Non-pigmented ciliary epithelial cell (primary cell): ENCODE measurements at regions not wholly inside any gene's neighbourhood (a gene's known extent, or its start where the extent isn't known, plus 50 kb on each side); places are given as distances from the start of the nearest gene placed in this dataset.

Experiments
- DNase-seq: peaks from one replicate; pipeline ENCODE4 v3.0.0-alpha.2; 2010; ENCODE audit warnings: low read depth

DNA sequence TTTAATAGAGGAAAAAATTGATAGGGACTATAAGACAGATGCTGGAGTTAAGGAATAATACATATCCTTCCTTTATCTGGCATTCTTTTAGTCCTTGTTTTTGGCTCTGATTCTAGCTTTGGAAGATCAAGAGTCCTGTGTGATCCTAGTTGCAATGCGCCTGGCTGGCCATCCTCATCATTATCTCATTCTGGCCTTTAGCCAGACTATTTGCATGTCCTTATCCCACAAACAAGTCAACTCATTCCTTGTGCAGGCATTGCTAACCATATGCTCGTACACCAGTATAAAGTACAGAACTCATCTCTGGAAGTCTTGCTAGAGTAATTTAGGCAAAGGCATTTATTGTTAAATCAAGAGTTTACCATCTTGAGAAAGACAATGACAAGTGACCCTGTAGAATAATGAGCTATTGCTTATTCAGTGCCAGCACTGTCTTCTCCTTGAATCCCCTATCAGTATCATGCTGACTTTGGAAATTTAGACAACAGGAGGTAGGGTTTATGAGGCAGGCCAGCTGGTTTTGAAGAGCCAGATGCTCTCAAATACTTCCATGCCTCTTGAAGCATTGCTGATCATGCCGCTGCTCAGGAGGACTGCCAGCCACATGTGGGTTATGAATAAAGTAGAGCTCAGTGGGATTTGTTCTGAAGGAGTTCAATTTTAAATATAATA, 1730.3 kb upstream of the TENM3 start:
- no peak for DNase-seq

DNA sequence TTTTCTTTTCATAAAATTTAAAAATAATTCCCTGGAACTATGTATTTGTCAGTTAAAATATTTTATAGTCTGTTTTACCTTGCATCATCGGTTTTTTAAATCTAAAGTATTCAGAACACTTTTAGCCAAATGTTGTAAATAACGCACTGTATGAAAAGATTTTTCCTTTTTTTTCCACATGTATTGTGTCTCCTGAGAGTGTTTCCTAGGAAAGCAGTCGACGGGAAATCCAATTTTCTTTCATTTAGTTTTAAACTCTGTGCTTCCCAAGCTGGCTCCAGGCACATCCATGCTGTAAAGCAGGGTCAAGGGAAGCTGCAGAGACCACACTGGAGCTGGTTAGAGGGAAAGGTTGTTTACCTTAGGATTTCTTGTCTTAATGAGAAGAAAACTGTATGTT, 1724.3 kb upstream of the TENM3 start:
- DNase-seq, result no peak

DNA sequence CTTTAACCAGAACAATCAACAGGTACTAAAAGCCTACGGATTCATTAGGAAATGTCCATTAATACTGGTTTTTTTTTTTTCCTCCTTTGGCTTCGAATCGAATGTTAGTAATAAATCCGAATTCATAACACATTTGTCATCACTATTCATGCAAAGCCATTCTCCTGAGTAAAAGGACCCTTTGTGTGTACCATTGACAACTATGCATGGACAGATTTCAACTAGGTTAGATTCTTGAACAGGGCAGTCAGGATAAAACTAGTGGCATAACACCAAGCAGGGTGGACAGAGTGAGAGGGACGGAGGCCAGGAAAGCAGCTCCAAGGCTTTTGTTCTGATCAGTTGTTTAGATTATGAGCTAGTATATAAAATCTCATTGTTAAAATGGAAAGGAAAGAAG, 1722.0 kb upstream of the TENM3 start:
- DNase-seq, result no peak

DNA sequence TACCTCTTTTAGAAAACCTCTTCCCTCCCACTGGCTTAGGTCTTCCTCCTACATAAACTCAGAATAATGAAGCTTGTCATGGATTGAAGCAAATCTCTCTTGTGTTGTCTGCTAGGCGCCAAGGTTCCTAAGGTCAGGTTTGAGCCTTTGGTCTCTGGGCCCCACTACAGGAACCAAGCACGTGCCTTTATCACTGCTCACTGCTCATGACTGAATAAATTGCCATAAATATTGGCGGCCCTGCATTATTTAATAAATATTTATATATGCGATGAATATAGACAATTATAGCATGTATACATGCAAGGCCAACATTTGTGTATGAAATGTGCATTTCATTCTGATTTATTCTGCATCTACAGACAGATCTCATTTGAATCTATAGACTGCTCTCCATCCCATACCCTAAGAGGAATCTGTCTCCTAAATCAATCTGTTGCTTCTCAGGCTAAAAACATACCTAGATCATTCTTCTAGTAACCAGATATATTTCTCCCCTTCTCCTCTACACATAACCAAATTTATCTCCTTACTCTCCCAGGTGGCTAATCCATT, 1717.6 kb upstream of the TENM3 start:
- no peak for DNase-seq

DNA sequence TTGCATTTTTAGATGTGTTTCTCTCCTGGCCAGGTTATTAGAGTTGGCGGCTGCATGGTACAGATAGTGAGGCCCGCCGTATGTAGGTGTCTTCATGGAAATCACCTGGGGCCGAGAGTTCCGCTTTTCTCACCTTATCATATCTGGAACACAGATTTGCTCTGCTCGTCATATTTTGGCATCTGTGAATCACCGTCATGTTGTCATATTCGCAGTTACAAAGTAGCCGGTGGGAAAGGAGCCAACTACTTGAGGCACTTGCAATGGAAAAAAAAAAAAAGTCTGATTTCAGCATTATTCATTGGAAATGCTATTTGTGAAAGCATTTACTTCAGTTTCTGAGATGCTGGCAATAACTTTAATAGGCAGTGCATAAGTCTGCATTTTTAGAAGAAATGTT, 1715.2 kb upstream of the TENM3 start:
- DNase-seq, result no peak

DNA sequence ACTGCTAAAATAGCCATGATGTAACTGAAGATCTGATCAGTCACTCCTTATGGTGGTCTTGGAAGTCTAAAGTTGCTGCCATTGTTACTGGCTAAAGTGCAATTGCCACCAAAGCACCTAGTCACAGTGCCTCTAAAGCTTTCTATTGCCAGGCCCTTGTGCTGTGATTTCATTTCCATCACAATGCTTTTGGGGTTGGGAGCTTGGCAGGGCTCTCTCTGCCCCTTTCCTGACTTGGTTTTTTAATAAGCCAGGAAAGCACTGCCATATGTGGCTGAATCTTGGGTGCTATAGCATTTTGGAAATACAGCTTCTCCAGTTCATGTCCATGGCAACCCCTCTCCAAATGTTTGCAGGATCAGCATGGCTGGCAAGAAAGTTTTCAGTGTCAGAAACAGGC, 1712.4 kb upstream of the TENM3 start:
- DNase-seq, result no peak

DNA sequence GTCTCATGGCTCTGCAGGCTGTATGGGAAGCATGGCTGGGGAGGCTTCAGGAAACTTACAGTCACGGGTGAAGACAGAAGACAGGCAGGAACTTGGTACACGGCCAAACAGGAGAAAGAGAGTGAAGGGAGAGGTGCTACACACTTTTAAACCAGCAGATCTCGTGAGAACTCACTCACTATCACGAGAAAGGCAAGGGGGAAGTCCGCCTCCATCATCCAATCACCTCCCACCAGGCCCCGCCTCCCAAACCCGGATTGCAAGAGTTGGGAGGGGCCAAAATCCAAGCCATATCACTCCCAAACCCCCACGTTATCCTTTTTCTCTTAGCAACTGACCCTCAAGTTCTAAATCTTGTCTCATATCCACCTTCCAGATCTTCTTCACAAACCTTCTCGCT, 1710.5 kb upstream of the TENM3 start:
- DNase-seq, result no peak

DNA sequence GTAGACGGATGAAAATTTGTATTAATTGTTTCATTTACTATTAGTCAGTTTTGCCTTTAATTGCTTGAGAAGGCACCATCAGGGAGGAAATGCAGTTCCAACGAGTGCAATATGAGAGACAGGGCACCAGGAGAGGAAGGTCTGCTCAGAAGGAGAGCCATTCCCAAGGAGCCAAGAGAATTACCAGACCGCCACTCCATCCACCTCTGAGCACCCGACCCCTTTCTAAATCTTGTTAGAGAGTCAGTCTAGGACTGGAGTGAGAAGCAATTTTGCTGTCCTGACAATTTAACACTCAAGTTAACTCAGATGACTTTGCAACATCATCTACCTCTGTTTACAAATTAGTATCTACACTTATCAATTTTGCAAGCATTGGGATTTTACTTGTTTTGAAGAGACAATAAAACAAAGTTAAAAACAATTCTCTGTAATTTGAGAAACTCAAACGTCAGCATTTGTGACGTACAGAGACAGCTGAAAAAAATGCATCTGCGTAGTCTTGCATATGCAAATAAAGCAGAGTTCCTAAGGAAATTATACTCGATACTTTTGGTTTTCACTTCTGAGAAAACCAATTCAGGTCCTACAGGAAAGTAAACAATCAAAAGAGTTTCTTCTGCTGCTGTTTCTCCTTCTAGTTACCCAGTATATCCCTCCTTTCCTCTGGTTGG, 1704.7 kb upstream of the TENM3 start:
- DNase-seq, result no peak

DNA sequence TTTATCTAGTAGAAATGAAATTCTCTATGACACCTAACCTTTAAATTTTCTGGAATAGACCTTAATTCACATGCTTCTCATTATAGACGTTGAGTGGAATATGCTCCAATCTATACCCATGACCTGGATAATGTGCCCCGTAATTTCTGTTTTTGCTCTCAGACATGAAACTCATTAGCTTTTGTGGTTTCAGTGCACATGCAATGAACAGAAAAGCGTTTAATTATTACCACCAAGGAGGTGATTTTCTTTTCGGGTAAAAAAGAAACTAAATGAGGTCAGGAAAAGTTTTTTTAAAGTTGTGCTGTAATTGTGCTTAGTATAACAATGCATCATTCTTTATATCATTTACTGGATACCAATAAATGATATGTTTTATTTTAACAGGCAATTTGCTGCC, 1703.9 kb upstream of the TENM3 start:
- no peak for DNase-seq

DNA sequence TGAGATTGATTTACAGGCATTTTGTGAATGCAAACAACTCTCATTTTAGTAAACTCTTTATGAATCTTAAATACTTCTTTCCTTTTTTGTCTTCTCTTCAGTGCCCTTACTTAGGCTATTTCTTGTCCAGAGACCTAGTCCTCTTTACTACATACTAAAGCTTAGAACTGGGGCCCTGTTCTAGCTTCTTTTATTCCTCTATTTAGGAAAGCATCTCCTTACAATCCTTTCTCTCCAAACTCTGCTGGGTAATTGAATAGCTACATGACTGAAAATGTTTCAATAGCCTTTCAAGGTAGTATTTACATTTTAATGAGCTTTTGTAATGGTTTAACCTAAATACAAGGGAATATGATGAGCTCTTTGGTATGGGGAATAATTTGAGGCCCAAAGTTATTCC, 1701.5 kb upstream of the TENM3 start:
- DNase-seq, result no peak

DNA sequence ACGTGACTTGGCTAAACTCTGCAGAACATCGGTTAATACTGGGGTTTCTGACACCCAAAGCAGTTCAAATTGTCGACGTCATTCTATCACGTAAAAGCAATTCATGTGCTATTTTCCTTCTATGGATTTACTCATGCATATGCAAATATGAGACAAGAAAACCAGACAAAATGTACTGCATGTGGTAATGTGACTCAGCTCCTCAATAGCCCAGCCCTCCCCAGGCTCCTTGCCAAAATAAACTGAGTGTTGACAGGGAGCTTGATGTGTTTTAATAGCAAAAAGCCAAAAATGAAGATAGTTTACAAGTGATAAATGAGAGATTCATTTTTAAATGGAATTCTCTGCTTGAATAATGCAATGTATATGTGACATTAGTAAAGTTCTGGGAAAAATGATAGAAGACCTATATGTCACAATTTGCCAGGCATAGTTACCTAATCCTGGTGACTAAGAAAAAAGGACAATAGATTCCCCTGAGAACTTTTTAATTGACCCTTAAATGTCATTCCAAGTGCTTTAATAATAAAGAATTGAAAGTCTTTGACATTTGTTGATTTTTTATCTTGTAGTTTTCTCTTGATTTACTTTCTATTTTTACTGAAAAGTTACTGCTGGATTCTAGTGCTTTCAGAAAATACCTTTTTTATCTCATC, 1700.6 kb upstream of the TENM3 start:
- DNase-seq, result peak; percentile 81

DNA sequence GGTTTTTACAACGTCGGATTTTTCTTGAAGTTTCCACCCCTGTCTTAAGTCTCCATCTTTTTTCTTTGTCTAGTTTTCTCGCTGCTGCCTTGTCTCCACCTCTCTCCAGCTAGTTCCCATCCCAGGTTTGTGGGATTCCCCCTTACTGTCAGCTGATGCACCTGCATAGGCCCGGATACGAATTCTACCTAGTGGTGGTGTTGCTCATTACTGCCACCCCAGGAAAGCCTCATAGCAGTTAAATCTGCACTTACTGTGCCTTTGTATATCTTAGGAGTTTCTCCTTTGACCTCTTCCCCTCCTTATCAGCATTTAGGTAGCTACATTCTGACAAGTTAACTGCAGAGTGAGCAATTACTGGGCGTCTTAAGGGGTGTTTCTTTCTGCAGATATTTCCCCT, 1693.1 kb upstream of the TENM3 start:
- no peak for DNase-seq

DNA sequence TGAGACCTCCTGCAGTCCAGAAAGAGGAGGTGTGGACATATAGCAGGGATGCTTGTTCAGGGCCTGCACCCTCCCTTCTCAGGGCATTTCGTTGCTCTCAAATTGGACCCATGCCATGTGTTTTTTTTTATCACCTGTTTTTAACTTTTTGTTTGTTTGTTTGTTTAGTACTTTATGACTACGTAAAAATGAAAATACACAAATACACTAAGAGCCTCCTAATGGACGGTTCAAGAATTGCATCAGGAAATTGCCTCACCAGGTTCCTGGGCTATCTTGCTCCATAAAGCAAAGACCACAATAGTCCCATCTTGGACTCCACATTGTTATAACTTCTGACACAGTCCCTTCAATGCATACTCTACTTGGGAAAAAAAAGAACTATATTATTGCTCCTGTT, 1685.9 kb upstream of the TENM3 start:
- no peak for DNase-seq

DNA sequence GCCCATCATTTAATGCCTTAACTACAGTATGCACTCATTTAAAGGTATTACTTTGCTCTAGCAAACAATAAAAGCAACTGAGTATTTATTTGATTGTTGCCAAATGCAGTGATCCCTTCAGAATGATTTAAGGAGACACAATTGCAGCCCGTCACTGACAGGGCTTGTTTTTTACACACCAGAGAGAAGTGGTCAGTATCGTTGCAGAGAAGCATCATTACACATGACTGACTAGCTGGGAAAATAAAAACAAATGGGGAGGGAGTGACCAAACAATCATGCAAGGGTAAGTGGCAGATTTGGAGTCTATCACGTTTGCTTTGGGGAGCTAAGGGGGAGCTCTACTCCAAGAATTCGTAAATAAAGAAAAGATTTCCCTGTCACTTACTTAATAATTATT, 1685.3 kb upstream of the TENM3 start:
- DNase-seq, result no peak

DNA sequence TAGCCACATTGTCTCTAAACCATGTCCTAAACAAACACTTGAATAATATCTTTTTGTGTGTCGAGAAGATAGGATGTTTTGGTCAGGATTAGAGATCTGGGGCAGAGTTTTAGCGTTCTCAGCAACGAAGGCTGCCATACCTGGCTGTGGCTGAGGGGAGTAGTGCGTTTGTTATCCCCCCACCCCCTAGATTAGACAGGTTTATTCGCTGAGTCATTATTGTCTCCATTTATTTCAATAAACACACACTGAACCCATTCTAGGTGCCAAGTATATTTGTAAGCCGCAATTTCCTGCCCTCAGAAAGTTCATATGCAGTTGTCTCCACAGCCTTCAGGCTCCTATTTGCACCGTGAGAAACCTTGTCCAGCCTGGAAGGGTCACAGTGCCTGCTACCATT, 1684.8 kb upstream of the TENM3 start:
- DNase-seq, result no peak

DNA sequence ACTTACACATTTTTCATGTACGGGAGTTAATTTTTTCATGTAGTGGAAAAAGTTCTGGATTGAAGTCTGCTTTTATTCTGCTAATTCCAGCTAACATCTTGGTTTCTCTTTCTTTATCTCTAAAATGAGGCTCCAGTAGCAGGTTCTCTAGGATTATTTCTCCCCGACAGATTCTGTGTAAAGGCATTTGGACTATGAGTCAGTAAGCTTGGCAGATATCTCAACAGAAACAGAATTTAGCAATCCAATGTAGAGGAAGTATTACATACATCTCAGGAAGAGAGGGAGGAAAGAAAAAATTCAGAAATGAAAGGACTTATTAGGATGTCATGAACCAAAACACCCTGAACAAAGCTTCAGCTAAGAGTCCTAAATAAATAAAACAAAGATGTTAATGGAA, 1682.3 kb upstream of the TENM3 start:
- peak; percentile 32 for DNase-seq

DNA sequence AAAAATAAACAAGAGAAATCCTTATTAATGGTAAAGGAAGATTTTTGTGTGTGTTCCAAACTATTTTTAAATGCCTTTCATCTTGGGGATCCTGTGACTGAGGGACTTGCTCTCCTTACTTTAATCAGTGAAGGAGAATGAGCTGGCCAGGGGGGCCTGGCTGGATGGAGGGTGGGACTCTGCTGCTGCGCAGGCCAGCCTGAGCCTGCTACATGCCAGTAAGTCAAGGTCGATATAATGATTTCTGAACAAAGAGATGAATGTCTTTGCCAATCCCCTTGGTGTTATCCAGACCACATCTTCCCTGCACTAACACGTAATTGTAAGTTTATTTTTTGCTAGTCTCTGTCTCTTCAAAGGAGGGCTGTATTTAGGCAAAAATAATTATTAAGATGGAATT, 1679.2 kb upstream of the TENM3 start:
- DNase-seq, result no peak

DNA sequence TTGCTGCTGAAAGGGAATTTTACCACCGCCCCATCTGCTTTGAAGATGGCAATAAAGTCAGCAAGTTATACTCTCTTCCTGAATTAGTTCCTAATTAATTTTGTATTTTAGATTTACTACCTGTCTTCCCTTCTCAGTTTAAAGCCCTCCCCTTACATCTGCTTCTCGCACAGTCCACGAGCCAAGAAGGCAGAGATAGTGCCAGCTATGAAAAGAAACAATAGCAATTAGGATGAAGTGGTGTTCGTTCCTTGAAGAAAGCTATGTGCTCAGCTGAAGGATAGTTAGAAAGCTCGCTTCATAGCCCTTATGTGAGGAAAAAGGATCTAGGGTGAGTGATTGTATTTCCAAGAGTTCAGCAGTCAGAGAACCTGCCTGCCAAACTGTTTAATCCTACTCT, 1678.8 kb upstream of the TENM3 start:
- DNase-seq, result no peak

DNA sequence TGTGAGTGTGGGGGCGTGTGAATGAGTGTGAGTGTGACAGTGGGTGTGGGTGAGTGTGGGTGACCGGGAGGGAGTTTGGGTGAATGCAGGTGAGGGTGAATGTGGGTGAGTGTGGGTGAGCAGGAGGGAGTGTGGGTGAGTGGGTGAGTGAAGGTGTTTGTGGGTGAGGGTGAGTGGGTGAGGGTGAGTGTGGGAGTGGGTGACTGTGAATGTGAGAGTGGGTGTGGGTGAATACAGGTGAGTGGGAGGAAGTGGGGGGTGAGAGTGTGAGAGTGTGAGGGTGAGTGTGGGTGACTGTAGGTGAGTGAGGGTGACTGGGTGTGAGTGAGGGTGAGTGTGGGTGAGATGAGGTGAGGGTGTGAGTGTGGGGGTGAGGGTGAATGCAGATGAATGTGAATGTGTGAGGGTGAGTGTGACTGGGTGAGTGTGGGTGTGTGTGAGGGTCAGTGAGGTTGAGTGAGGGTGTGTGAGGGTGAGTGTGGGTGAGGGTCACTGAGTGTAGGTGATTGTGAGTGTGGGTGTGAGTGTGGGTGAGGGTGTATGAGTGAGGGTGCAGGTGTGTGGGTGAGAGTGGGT, 1677.3 kb upstream of the TENM3 start:
- no peak for DNase-seq

DNA sequence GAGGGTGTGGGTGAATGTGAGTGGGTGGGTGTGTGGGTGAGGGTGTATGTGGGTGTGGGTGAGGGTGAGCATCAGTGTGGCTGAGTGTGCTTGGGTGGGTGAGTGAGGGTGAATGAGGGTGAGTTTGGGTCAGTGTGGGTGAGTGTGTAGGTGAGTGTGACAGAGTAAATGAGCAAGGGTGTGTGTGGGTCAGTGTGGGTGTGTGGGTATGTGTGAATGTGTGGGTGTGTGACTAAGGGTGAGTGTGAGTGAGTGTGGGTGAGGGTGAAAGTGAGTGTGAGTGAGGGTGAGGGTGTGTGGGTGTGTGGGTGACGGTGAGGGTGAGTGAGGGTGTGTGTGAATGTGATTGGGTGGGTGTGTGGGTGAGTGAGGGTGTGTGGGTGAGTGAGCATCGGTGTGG, 1676.7 kb upstream of the TENM3 start:
- no peak for DNase-seq

DNA sequence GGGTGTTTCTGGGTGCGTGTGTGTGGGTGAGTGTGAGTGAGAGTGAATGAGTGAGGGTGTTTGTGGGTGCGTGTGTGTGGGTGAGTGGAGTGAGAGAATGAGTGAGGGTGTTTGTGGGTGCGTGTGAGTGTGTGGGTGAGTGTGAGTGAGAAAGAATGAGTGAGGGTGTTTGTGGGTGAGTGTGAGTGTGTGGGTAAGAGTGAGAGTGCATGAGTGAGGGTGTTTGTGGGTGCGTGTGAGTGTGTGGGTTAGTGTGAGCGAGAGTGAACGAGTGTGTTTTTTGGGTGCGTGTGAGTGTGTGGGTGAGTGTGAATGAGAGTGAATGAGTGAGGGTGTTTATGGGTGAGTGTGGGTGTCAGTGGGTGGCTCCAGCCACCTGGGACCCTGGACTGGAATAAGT, 1676.1 kb upstream of the TENM3 start:
- DNase-seq, result no peak

DNA sequence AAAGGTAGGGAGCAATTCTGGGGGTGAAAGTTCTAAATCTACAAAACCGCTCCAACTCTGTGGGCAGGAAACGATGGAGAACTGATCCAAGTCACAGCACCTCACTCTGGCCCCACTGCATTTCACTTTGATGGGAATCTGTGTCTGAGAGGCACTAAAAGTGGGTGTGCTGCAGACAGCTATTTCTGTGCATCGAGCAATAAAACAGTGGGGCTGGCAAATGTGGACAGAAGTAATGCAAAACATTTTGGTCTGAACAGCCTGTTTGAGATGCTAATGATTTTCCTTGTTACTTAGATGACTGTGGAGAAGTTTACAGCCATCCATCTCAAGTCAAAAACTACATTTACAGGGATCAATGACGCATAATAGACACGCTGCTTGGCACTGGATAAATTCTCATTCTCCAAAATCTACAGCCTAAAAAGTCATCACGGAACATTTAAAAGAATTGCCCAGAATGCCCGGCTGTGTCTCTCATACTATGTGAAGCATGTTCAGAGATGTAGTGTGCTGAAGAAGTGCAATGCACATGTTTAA, 1671.6 kb upstream of the TENM3 start:
- DNase-seq, result no peak

DNA sequence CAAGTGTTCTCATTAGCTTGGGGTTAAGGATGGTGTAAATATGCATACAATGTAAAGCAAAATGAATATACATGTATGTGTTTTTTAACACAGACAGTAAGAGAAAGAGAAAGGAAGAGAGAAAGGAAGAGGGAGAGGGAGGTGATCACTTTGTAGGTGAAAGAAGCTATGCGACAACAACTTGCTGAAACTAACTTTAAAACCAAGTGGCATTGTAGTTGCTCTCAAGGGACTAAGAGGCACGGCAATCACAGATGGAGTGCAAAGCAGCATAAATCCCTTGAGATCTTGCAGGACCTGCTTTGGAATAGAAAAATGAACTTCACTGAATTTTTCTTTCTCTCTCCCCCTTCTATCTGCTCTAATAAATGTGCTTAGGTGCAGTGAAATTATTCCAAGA, 1665.0 kb upstream of the TENM3 start:
- no peak for DNase-seq
